HCT116 (cell line): ENCODE measurements at regions not wholly inside any gene's neighbourhood (a gene's known extent, or its start where the extent isn't known, plus 50 kb on each side); places are given as distances from the start of the nearest gene placed in this dataset.

Experiments
- ATAC-seq: fragments of 200-7000 bp; cut with Tn5 transposase; 2 replicates; pipeline ENCODE4 v1.9.1; 2020; ENCODE audit warnings: mild to moderate bottlenecking, moderate library complexity
- BruUV-seq: library from RNA; stranded (reverse); fragments of 400-500 nt; replicated peaks from 2 replicates; lab custom pipeline; 2021; lab: Mats Ljungman, UMichigan
- CTCF ChIA-PET: fragments of 300-600 bp; sonication (Branson Sonifier 250); formaldehyde crosslinking; loops from one replicate; lab custom pipeline; 2021; ENCODE audit warnings: antibody characterized with exemption; lab: Charles Lee
- POLR2A ChIA-PET: fragments of 300-600, 350-600 bp; sonication (Branson Sonifier 250); formaldehyde crosslinking; loops from one replicate; lab custom pipeline; 2021; ENCODE audit warnings: antibody characterized with exemption; lab: Charles Lee
- RAD21 ChIA-PET, 2 experiments: fragments of 300-600 bp; sonication (Branson Sonifier 250); formaldehyde crosslinking; loops; one replicate each; lab custom pipeline; 2023; ENCODE audit warnings: low total read pairs in 2 of 2; ENCODE audit not compliant: uncharacterized antibody in 2 of 2, unreplicated experiment in 2 of 2, low non-redundant PET in 1 of 2; lab: Charles Lee
- DNase-seq: peaks from one replicate; pipeline ENCODE4 v3.0.0-alpha.2; 2010; ENCODE audit warnings: low read depth, low spot score
- H2AFZ ChIP-seq: fragments of 200-600 bp; shearing (Covaris generic), sonication (generic); 2 replicates; pipeline ENCODE4 v1.6.1; 2017; ENCODE audit warnings: low read depth, mixed run types, mixed read lengths, antibody characterized with exemption, low read length; ENCODE audit not compliant: poor library complexity, severe bottlenecking
- H3K27ac ChIP-seq: 2 replicates; pipeline ENCODE4 v1.5.1; 2012; ENCODE audit warnings: low read depth, low read length
- H3K27me3 ChIP-seq: fragments of 200-600 bp; sonication (generic); 2 replicates; pipeline ENCODE4 v1.6.1; 2016; ENCODE audit warnings: mixed run types, low read length, mixed read lengths; ENCODE audit not compliant: insufficient read depth
- H3K36me3 ChIP-seq, 2 experiments: fragments of 200-500 bp in 1 of 2; fragments of 200-600 bp in 1 of 2; sonication (Bioruptor generic) in 1 of 2; sonication (generic) in 1 of 2; 2 replicates each; pipeline versions ENCODE4 v1.5.1 to v1.6.1; 2014 to 2016; ENCODE audit warnings: low read length in 2 of 2, inconsistent platforms in 1 of 2, mixed read lengths in 1 of 2, mixed run types in 1 of 2; ENCODE audit not compliant: insufficient read depth in 2 of 2, control insufficient read depth in 1 of 2
- H3K4me1 ChIP-seq, 2 experiments: fragments of 200-600 bp in 1 of 2; sonication (generic) in 1 of 2; 2 replicates each; pipeline versions ENCODE4 v1.5.1 to v1.6.1; 2012 to 2017; ENCODE audit warnings: low read length in 2 of 2, inconsistent platforms in 1 of 2, mild to moderate bottlenecking in 1 of 2, mixed read lengths in 1 of 2, mixed run types in 1 of 2, moderate library complexity in 1 of 2; ENCODE audit not compliant: insufficient read depth in 2 of 2, control insufficient read depth in 1 of 2
- H3K4me2 ChIP-seq: fragments of 200-600 bp; sonication (generic); 2 replicates; pipeline ENCODE4 v1.6.1; 2017; ENCODE audit warnings: mixed run types, low read length, mixed read lengths
- H3K4me3 ChIP-seq, 2 experiments: fragments of 200-600 bp in 1 of 2; sonication (generic) in 1 of 2; replicated peaks in 1 of 2; 2 replicates each; pipeline ENCODE4 v1.5.1; 2011 to 2016; ENCODE audit warnings: low read length in 2 of 2, control low read depth in 1 of 2, low read depth in 1 of 2, mild to moderate bottlenecking in 1 of 2, mixed read lengths in 1 of 2, mixed run types in 1 of 2
- H3K79me2 ChIP-seq: fragments of 200-600 bp; sonication (generic); 2 replicates; pipeline ENCODE4 v1.6.1; 2017; ENCODE audit warnings: mild to moderate bottlenecking, mixed run types, low read length, moderate library complexity, mixed read lengths; ENCODE audit not compliant: insufficient read depth
- H3K9ac ChIP-seq: fragments of 200-600 bp; sonication (generic); 2 replicates; pipeline ENCODE4 v1.6.1; 2016; ENCODE audit warnings: low read length, mixed read lengths
- H3K9me2 ChIP-seq: fragments of 200-600 bp; sonication (generic), shearing (Covaris generic); 2 replicates; pipeline ENCODE4 v1.6.1; 2017; ENCODE audit warnings: mixed run types, mild to moderate bottlenecking, moderate library complexity; ENCODE audit not compliant: insufficient read depth
- H3K9me3 ChIP-seq, 2 experiments: fragments of 200-500 bp in 1 of 2; fragments of 200-600 bp in 1 of 2; sonication (Bioruptor generic) in 1 of 2; sonication (generic) in 1 of 2; 2 replicates each; pipeline ENCODE4 v1.6.1; 2014 to 2017; ENCODE audit warnings: low read length in 2 of 2, mixed read lengths in 2 of 2, inconsistent platforms in 1 of 2, low read depth in 1 of 2, mild to moderate bottlenecking in 1 of 2, mixed run types in 1 of 2, moderate library complexity in 1 of 2; ENCODE audit not compliant: control insufficient read depth in 1 of 2, insufficient read depth in 1 of 2
- H4K20me1 ChIP-seq: fragments of 200-600 bp; sonication (generic), shearing (Covaris generic); 2 replicates; pipeline ENCODE4 v1.6.1; 2017; ENCODE audit warnings: mixed run types, mild to moderate bottlenecking, moderate library complexity; ENCODE audit not compliant: insufficient read depth
- CEBPB ChIP-seq: IDR thresholded peaks from 2 replicates; pipeline ENCODE4 v1.6.1; 2012; ENCODE audit warnings: low read depth
- CTCF ChIP-seq, 3 experiments: fragments of 200-600 bp in 1 of 3; sonication (generic) in 1 of 3; IDR thresholded peaks in 2 of 3; conservative IDR thresholded peaks in 1 of 3; 2 replicates each; pipeline ENCODE4 v1.5.1; 2012 to 2017; ENCODE audit warnings: low read depth in 2 of 3, low read length in 2 of 3, antibody characterized with exemption in 1 of 3, borderline replicate concordance in 1 of 3, control low read depth in 1 of 3, mild to moderate bottlenecking in 1 of 3, mixed read lengths in 1 of 3, mixed run types in 1 of 3, moderate library complexity in 1 of 3; ENCODE audit not compliant: insufficient read depth in 1 of 3
- ELF1 ChIP-seq: IDR thresholded peaks from 2 replicates; pipeline ENCODE4 v1.6.1; 2012; ENCODE audit warnings: low read depth, borderline replicate concordance
- RAD21 ChIP-seq: IDR thresholded peaks from 2 replicates; pipeline ENCODE4 v1.6.1; 2012; ENCODE audit warnings: low read depth, mild to moderate bottlenecking
- ZBTB33 ChIP-seq: IDR thresholded peaks from 2 replicates; pipeline ENCODE4 v1.6.1; 2011; ENCODE audit warnings: mild to moderate bottlenecking, low read length, moderate library complexity; ENCODE audit not compliant: insufficient replicate concordance; ENCODE audit errors: extremely low read depth
- ZNF274 ChIP-seq: fragments of 200-500 bp; sonication (Bioruptor generic); IDR thresholded peaks from 2 replicates; pipeline ENCODE4 v1.6.1; 2014; ENCODE audit warnings: mild to moderate bottlenecking, low read depth, low read length, inconsistent platforms
- intact Hi-C: fragments of 100-400 bp; cut with micrococcal nuclease; formaldehyde crosslinking; loops from 2 replicates; pipeline ENCODE4 v1.10.0; 2022

- H3K4me2 ChIP-seq: no peak overlapping the region
- no peaks in the 10 kb centered on the region for H3K4me1 ChIP-seq
- H3K27me3 ChIP-seq: no peaks in the 10 kb centered on the region
- H3K79me2 ChIP-seq: no peaks in the 10 kb centered on the region
- no peak overlapping the region for H2AFZ ChIP-seq
- ChIA-PET RAD21 (no interaction called here), POLR2A (no interaction called here), CTCF (no interaction called here)
- BruUV-seq: no TSS peak
- intact Hi-C loops: no loop called here
- ATAC-seq (no peak), DNase-seq (no peak)
- TF ChIP-seq CEBPB: no peak
- H3K9me2 ChIP-seq: no peaks in the 10 kb centered on the region
- H3K4me3 ChIP-seq: no peak overlapping the region
- no peaks in the 10 kb centered on the region for H3K36me3 ChIP-seq
- H3K27ac ChIP-seq: no peak overlapping the region
- no peak overlapping the region for H3K9ac ChIP-seq
- H4K20me1 ChIP-seq: no peaks in the 10 kb centered on the region
- peaks cover 0 to 4% of the 10 kb centered on the region in 2 experiments; a peak in 2 of 4 replicates for H3K9me3 ChIP-seq
These were observed 736.3 kb upstream of the ARRDC4 start for GRCh38 chr15:97224191-97224641.

GRCh38 chr15:97234851-97235610 lies 725.5 kb upstream of the ARRDC4 start:
- Histone ChIP-seq H3K4me2 (no peak overlapping the region), H3K27me3 (no peaks in the 10 kb centered on the region)
- CTCF ChIA-PET: interaction anchor here (0.8 to 1.3 kb wide), 3 partner anchors 906 to 908 kb away, joined by 3 to 4 read pairs (median 4); no protein-coding TSS in a partner anchor

More at GRCh38 chr15:97234851-97235610, 725.5 kb upstream of the ARRDC4 start:
- POLR2A ChIA-PET: no interaction called here
- no peaks in the 10 kb centered on the region for H3K79me2 ChIP-seq
- peak; percentile 73 for TF ChIP-seq RAD21
- no peak for TF ChIP-seq ZBTB33
- TF ChIP-seq ELF1: no peak
- TF ChIP-seq CTCF (IDR thresholded peaks at IDR 0.05 in 2 of 3, conservative IDR thresholded peaks at IDR 0.05 in 1 of 3; ENCODE audit: borderline replicate concordance in 1 of 3, insufficient read depth in 1 of 3, low read depth in 2 of 3, low read length in 2 of 3): peak; percentile 30 to 78 (median 72); a peak in 5 of 6 replicates
- no peak for TF ChIP-seq ZNF274
- TF ChIP-seq, all 23 proteins: peak for 2
- H2AFZ ChIP-seq: peak overlapping the region; percentile 9
- intact Hi-C loops: loop anchor here (2.0 to 10.0 kb wide), 4 partner anchors 640 to 1976 kb away; no protein-coding TSS in a partner anchor
- no peak overlapping the region for H3K4me3 ChIP-seq
- no peak overlapping the region for H3K27ac ChIP-seq
- BruUV-seq: no TSS peak
- peak; percentile 15 for DNase-seq
- H4K20me1 ChIP-seq: no peaks in the 10 kb centered on the region
- no peaks in the 10 kb centered on the region for H3K4me1 ChIP-seq
- ATAC-seq: peak; percentile 79
- H3K9me3 ChIP-seq: 0 out of 4 replicates have a peak, but pooled peaks cover 0 to 3% of the 10 kb centered on the region in 2 experiments
- no peak overlapping the region for H3K9ac ChIP-seq
- H3K36me3 ChIP-seq: no peaks in the 10 kb centered on the region
- RAD21 ChIA-PET: no interaction called here
- H3K9me2 ChIP-seq: no peaks in the 10 kb centered on the region
